Right lobe of liver (tissue), 4 donors: ENCODE measurements at regions not wholly inside any gene's neighbourhood (a gene's known extent, or its start where the extent isn't known, plus 50 kb on each side); places are given as distances from the start of the nearest gene placed in this dataset.

ENCODE experiments used
- POLR2A ChIP-seq: fragments of 450-650 bp; IDR thresholded peaks from one replicate; pipeline ENCODE4 v1.6.1; 2017; ENCODE audit warnings: antibody characterized with exemption, mild to moderate bottlenecking
- TF ChIP-seq, protein P1 (sequence below), 4 donors: fragments of 200-600 bp in 3 of 4; fragments of 450-650 bp in 1 of 4; IDR thresholded peaks; one replicate each; pipeline versions ENCODE4 v1.5.1 to v1.8.0; 2016 to 2022; ENCODE audit warnings: antibody characterized with exemption in 4 of 4, mild to moderate bottlenecking in 2 of 4
- donor health status: DM: no; HTN: no; CAD: no.
- donor health status: DM: no; HTN: no; CAD: no.
- donor health status: DM: no; HTN: yes; CAD: no.

DNA sequence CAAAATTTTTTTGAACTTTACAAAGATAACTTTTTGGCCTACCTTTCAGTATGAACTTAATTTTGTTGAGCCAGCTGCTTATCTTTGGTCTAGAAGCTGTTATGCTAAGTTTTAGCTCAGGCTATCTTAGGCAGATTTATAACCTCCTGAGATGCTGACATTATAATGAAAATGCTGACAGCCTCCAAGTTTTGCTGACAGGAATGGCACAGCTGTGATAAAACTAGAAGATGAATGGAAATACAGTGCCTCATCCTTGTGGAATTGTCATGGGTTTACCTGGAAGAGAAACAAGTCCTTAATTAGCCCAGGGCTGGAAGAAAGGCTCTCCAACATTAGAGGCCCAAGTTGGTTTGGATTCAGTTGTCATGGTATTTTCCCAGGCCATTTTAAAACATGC lies 123.3 kb downstream of the OXSM start:
- TF ChIP-seq, protein P1, sequence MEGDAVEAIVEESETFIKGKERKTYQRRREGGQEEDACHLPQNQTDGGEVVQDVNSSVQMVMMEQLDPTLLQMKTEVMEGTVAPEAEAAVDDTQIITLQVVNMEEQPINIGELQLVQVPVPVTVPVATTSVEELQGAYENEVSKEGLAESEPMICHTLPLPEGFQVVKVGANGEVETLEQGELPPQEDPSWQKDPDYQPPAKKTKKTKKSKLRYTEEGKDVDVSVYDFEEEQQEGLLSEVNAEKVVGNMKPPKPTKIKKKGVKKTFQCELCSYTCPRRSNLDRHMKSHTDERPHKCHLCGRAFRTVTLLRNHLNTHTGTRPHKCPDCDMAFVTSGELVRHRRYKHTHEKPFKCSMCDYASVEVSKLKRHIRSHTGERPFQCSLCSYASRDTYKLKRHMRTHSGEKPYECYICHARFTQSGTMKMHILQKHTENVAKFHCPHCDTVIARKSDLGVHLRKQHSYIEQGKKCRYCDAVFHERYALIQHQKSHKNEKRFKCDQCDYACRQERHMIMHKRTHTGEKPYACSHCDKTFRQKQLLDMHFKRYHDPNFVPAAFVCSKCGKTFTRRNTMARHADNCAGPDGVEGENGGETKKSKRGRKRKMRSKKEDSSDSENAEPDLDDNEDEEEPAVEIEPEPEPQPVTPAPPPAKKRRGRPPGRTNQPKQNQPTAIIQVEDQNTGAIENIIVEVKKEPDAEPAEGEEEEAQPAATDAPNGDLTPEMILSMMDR (IDR thresholded peaks at IDR 0.05): no peak
- TF ChIP-seq POLR2A: no peak
